Neural progenitor cell (in vitro differentiated cells): ENCODE measurements at regions not wholly inside any gene's neighbourhood (a gene's known extent, or its start where the extent isn't known, plus 50 kb on each side); places are given as distances from the start of the nearest gene placed in this dataset.

Experiments used
- CTCF ChIP-seq: fragments of 200-600 bp; sonication (generic); IDR thresholded peaks from 2 replicates; pipeline ENCODE4 v1.5.1; 2017; ENCODE audit warnings: antibody characterized with exemption, mild to moderate bottlenecking
- EZH2 ChIP-seq: fragments of 200-600 bp; sonication (generic); IDR thresholded peaks from 2 replicates; pipeline ENCODE4 v1.6.1; 2017; ENCODE audit warnings: antibody characterized with exemption, mild to moderate bottlenecking, moderate library complexity
- EZH2phosphoT487 ChIP-seq: fragments of 200-600 bp; sonication (generic); IDR thresholded peaks from 2 replicates; pipeline ENCODE4 v1.6.1; 2017; ENCODE audit warnings: antibody characterized with exemption

GRCh38 chr3:14001136-14001535 is 121.3 kb upstream of the WNT7A start:
- TF ChIP-seq EZH2 (no peak), CTCF (no peak), EZH2phosphoT487 (no peak)
